ENCODE measurements at regions not wholly inside any gene's neighbourhood (a gene's known extent, or its start where the extent isn't known, plus 50 kb on each side); places are given as distances from the start of the nearest gene placed in this dataset.

- intact Hi-C loops (cut with DNase I; ENCODE audit: low total_unique reads) = no loop called here
- no peaks in the 10 kb centered on the region for H3K27me3 ChIP-seq
- DNase-seq = no peak
- H3K36me3 ChIP-seq (ENCODE audit: low read depth, missing control alignments) = no peaks in the 10 kb centered on the region
- H3K9me3 ChIP-seq = no peaks in the 10 kb centered on the region
- H3K4me1 ChIP-seq = no peaks in the 10 kb centered on the region
- H3K4me3 ChIP-seq = no peak overlapping the region
- no peak overlapping the region for H3K27ac ChIP-seq
- TF ChIP-seq CTCF (IDR thresholded peaks at IDR 0.05) = no peak
- TF ChIP-seq POLR2A (IDR thresholded peaks at IDR 0.05) = no peak
- WGBS, 2 donors = 69 to 79% methylated on average over 1 of the region's 1 CpG
Measured at GRCh38 chr4:59637596-59637995, 1562.5 kb upstream of the ADGRL3 start.

- no peak overlapping the region for H3K27ac ChIP-seq
- H3K9me3 ChIP-seq = no peaks in the 10 kb centered on the region
- no peaks in the 10 kb centered on the region for H3K36me3 ChIP-seq (ENCODE audit: low read depth, missing control alignments)
- WGBS, 2 donors = 83% methylated on average over 1 of the region's 1 CpG
- intact Hi-C loops (cut with DNase I; ENCODE audit: low total_unique reads) = no loop called here
- no peaks in the 10 kb centered on the region for H3K27me3 ChIP-seq
- no peaks in the 10 kb centered on the region for H3K4me1 ChIP-seq
- TF ChIP-seq POLR2A (IDR thresholded peaks at IDR 0.05) = no peak
- TF ChIP-seq CTCF (IDR thresholded peaks at IDR 0.05) = no peak
- DNase-seq = no peak
- no peak overlapping the region for H3K4me3 ChIP-seq
Measured at GRCh38 chr4:59643682-59644081, 1556.4 kb upstream of the ADGRL3 start.

- Histone ChIP-seq H3K4me1 (no peaks in the 10 kb centered on the region), H3K9me3 (no peaks in the 10 kb centered on the region), H3K27me3 (no peaks in the 10 kb centered on the region), H3K27ac (no peak overlapping the region), H3K36me3 (ENCODE audit: low read depth, missing control alignments) (no peaks in the 10 kb centered on the region), H3K4me3 (no peak overlapping the region)
- DNase-seq = no peak
- intact Hi-C loops (cut with DNase I; ENCODE audit: low total_unique reads) = no loop called here
- TF ChIP-seq POLR2A (IDR thresholded peaks at IDR 0.05) = no peak
- TF ChIP-seq CTCF (IDR thresholded peaks at IDR 0.05) = no peak
- 92 to 94% methylated on average over 3 of the region's 3 CpGs for WGBS, 2 donors
Measured at GRCh38 chr4:59644765-59645164, 1555.4 kb upstream of the ADGRL3 start.

GRCh38 chr4:59646082-59646481 is 1554.0 kb upstream of the ADGRL3 start:
- intact Hi-C loops (cut with DNase I; ENCODE audit: low total_unique reads) = no loop called here
- Histone ChIP-seq H3K27me3 (no peaks in the 10 kb centered on the region), H3K4me3 (no peak overlapping the region), H3K36me3 (ENCODE audit: low read depth, missing control alignments) (no peaks in the 10 kb centered on the region), H3K4me1 (no peaks in the 10 kb centered on the region), H3K27ac (no peak overlapping the region), H3K9me3 (no peaks in the 10 kb centered on the region)
- DNase-seq = no peak
- WGBS, 2 donors = 90 to 92% methylated on average over 5 of the region's 5 CpGs
- TF ChIP-seq POLR2A (IDR thresholded peaks at IDR 0.05) (no peak), CTCF (IDR thresholded peaks at IDR 0.05) (no peak)

GRCh38 chr4:59647011-59647410 is 1553.1 kb upstream of the ADGRL3 start:
- H3K4me1 ChIP-seq = no peaks in the 10 kb centered on the region
- no peak overlapping the region for H3K27ac ChIP-seq
- WGBS, 2 donors = 86 to 100% methylated on average over 2 of the region's 2 CpGs
- H3K4me3 ChIP-seq = no peak overlapping the region
- DNase-seq = no peak
- H3K9me3 ChIP-seq = no peaks in the 10 kb centered on the region
- TF ChIP-seq CTCF (IDR thresholded peaks at IDR 0.05) (no peak), POLR2A (IDR thresholded peaks at IDR 0.05) (no peak)
- no peaks in the 10 kb centered on the region for H3K27me3 ChIP-seq
- intact Hi-C loops (cut with DNase I; ENCODE audit: low total_unique reads) = no loop called here
- no peaks in the 10 kb centered on the region for H3K36me3 ChIP-seq (ENCODE audit: low read depth, missing control alignments)

All from testis (tissue), 2 donors.